SH-SY5Y (cell line): ENCODE measurements at regions not wholly inside any gene's neighbourhood (a gene's known extent, or its start where the extent isn't known, plus 50 kb on each side); places are given as distances from the start of the nearest gene placed in this dataset.
A peak's percentile ranks its signal among the peaks of the same experiment; 100 is the strongest.

Experiments used
- GATA2 ChIP-seq: IDR thresholded peaks from 2 replicates; pipeline ENCODE4 v1.6.1; 2011; ENCODE audit warnings: mild to moderate bottlenecking, low read depth, low read length
- GATA3 ChIP-seq: IDR thresholded peaks from 2 replicates; pipeline ENCODE4 v1.6.1; 2011; ENCODE audit warnings: low read depth, mild to moderate bottlenecking, low read length, moderate library complexity

- no peak for TF ChIP-seq GATA2
- no peak for TF ChIP-seq GATA3
Measured at GRCh38 chr7:68030530-68030929, 1033.9 kb downstream of the TYW1 start.

GRCh38 chr7:68031180-68031943 is 1034.7 kb downstream of the TYW1 start:
- TF ChIP-seq GATA2 (peak; percentile 55; the same call in 1 of the 2 replicates), GATA3 (no peak)

- TF ChIP-seq GATA3 (no peak), GATA2 (no peak)
Measured at GRCh38 chr7:68038621-68039314, 1042.1 kb downstream of the TYW1 start.

GRCh38 chr7:68041554-68041953 is 1044.9 kb downstream of the TYW1 start:
- TF ChIP-seq GATA2, result no peak
- TF ChIP-seq GATA3, result no peak

GRCh38 chr7:68043546-68043945 is 1046.9 kb downstream of the TYW1 start:
- no peak for TF ChIP-seq GATA2
- no peak for TF ChIP-seq GATA3

- TF ChIP-seq GATA2 (no peak), GATA3 (no peak)
Measured at GRCh38 chr7:68050627-68051026, 1054.0 kb downstream of the TYW1 start.

GRCh38 chr7:68058014-68058413 is 1061.4 kb downstream of the TYW1 start:
- TF ChIP-seq GATA3 (no peak), GATA2 (no peak)

- TF ChIP-seq GATA2 (no peak), GATA3 (no peak)
Measured at GRCh38 chr7:68063171-68063570, 1066.5 kb downstream of the TYW1 start.

GRCh38 chr7:68065581-68065980 is 1068.9 kb downstream of the TYW1 start:
- TF ChIP-seq GATA3 (no peak), GATA2 (no peak)

- TF ChIP-seq GATA2 (no peak), GATA3 (no peak)
Measured at GRCh38 chr7:68067845-68068244, 1071.2 kb downstream of the TYW1 start.

- no peak for TF ChIP-seq GATA3
- TF ChIP-seq GATA2, result no peak
Measured at GRCh38 chr7:68070992-68071391, 1074.4 kb downstream of the TYW1 start.

GRCh38 chr7:68073701-68074100 is 1077.1 kb downstream of the TYW1 start:
- no peak for TF ChIP-seq GATA2
- no peak for TF ChIP-seq GATA3

GRCh38 chr7:68074242-68074641 is 1077.6 kb downstream of the TYW1 start:
- no peak for TF ChIP-seq GATA2
- TF ChIP-seq GATA3, result no peak

- TF ChIP-seq GATA3, result no peak
- no peak for TF ChIP-seq GATA2
Measured at GRCh38 chr7:68078157-68078710, 1081.6 kb downstream of the TYW1 start.

GRCh38 chr7:68087401-68087800 is 1090.8 kb downstream of the TYW1 start:
- TF ChIP-seq GATA3, result no peak
- TF ChIP-seq GATA2, result no peak

- TF ChIP-seq GATA2, result no peak
- TF ChIP-seq GATA3, result no peak
Measured at GRCh38 chr7:68088879-68089278, 1092.2 kb downstream of the TYW1 start.
